H1 (cell line): ENCODE measurements at regions not wholly inside any gene's neighbourhood (a gene's known extent, or its start where the extent isn't known, plus 50 kb on each side); places are given as distances from the start of the nearest gene placed in this dataset.

ENCODE experiments used
- EZH2 ChIP-seq: fragments of 200-600 bp; sonication (generic); IDR thresholded peaks from 2 replicates; pipeline ENCODE4 v1.7.1; 2012; ENCODE audit warnings: low read depth, mild to moderate bottlenecking, moderate library complexity, low read length, inconsistent platforms; ENCODE audit not compliant: severe bottlenecking
- SP4 ChIP-seq: IDR thresholded peaks from 2 replicates; pipeline ENCODE4 v1.6.1; 2012; ENCODE audit warnings: low read length, inconsistent platforms
- TF ChIP-seq, protein P1 (sequence below): fragments of 300-600 bp; sonication (generic); IDR thresholded peaks from 2 replicates; pipeline ENCODE4 v1.7.1; 2012; ENCODE audit warnings: low read length, moderate library complexity, mild to moderate bottlenecking, inconsistent platforms; ENCODE audit not compliant: insufficient replicate concordance

DNA sequence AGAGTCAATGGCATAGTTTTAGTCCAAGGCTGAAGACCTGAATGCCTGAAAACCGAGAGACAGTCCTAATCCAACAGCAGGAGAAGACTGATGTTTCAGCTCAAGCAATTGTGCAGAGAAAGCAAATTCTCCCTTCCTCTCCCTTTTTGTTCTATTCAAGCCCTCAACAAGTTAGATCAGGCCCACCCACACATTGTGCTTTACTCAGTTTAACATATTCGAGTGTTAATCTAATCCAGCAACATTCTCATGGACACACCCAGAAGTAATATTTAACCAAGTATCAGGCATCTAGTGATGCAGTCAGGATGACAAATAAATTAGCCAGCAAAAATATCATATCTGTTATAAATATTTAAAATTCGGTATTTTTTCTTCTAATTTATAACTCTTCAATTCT, 261.1 kb downstream of the HDGFL1 start (continued):
- TF ChIP-seq, protein P1, sequence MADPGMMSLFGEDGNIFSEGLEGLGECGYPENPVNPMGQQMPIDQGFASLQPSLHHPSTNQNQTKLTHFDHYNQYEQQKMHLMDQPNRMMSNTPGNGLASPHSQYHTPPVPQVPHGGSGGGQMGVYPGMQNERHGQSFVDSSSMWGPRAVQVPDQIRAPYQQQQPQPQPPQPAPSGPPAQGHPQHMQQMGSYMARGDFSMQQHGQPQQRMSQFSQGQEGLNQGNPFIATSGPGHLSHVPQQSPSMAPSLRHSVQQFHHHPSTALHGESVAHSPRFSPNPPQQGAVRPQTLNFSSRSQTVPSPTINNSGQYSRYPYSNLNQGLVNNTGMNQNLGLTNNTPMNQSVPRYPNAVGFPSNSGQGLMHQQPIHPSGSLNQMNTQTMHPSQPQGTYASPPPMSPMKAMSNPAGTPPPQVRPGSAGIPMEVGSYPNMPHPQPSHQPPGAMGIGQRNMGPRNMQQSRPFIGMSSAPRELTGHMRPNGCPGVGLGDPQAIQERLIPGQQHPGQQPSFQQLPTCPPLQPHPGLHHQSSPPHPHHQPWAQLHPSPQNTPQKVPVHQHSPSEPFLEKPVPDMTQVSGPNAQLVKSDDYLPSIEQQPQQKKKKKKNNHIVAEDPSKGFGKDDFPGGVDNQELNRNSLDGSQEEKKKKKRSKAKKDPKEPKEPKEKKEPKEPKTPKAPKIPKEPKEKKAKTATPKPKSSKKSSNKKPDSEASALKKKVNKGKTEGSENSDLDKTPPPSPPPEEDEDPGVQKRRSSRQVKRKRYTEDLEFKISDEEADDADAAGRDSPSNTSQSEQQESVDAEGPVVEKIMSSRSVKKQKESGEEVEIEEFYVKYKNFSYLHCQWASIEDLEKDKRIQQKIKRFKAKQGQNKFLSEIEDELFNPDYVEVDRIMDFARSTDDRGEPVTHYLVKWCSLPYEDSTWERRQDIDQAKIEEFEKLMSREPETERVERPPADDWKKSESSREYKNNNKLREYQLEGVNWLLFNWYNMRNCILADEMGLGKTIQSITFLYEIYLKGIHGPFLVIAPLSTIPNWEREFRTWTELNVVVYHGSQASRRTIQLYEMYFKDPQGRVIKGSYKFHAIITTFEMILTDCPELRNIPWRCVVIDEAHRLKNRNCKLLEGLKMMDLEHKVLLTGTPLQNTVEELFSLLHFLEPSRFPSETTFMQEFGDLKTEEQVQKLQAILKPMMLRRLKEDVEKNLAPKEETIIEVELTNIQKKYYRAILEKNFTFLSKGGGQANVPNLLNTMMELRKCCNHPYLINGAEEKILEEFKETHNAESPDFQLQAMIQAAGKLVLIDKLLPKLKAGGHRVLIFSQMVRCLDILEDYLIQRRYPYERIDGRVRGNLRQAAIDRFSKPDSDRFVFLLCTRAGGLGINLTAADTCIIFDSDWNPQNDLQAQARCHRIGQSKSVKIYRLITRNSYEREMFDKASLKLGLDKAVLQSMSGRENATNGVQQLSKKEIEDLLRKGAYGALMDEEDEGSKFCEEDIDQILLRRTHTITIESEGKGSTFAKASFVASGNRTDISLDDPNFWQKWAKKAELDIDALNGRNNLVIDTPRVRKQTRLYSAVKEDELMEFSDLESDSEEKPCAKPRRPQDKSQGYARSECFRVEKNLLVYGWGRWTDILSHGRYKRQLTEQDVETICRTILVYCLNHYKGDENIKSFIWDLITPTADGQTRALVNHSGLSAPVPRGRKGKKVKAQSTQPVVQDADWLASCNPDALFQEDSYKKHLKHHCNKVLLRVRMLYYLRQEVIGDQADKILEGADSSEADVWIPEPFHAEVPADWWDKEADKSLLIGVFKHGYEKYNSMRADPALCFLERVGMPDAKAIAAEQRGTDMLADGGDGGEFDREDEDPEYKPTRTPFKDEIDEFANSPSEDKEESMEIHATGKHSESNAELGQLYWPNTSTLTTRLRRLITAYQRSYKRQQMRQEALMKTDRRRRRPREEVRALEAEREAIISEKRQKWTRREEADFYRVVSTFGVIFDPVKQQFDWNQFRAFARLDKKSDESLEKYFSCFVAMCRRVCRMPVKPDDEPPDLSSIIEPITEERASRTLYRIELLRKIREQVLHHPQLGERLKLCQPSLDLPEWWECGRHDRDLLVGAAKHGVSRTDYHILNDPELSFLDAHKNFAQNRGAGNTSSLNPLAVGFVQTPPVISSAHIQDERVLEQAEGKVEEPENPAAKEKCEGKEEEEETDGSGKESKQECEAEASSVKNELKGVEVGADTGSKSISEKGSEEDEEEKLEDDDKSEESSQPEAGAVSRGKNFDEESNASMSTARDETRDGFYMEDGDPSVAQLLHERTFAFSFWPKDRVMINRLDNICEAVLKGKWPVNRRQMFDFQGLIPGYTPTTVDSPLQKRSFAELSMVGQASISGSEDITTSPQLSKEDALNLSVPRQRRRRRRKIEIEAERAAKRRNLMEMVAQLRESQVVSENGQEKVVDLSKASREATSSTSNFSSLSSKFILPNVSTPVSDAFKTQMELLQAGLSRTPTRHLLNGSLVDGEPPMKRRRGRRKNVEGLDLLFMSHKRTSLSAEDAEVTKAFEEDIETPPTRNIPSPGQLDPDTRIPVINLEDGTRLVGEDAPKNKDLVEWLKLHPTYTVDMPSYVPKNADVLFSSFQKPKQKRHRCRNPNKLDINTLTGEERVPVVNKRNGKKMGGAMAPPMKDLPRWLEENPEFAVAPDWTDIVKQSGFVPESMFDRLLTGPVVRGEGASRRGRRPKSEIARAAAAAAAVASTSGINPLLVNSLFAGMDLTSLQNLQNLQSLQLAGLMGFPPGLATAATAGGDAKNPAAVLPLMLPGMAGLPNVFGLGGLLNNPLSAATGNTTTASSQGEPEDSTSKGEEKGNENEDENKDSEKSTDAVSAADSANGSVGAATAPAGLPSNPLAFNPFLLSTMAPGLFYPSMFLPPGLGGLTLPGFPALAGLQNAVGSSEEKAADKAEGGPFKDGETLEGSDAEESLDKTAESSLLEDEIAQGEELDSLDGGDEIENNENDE: no peak
- TF ChIP-seq EZH2 (no peak), SP4 (no peak)
